ENCODE measurements at regions not wholly inside any gene's neighbourhood (a gene's known extent, or its start where the extent isn't known, plus 50 kb on each side); places are given as distances from the start of the nearest gene placed in this dataset.
A peak's percentile ranks its signal among the peaks of the same experiment; 100 is the strongest.

- no peak for ATAC-seq
- Mint-ChIP-seq H3K9me3 (ENCODE audit: low read depth) (peaks cover 8% of the 10 kb centered on the region), H3K27ac (peak overlapping the region; percentile 35), H3K27me3 (no peaks in the 10 kb centered on the region), H3K4me1 (peaks cover 13% of the 10 kb centered on the region), H3K4me3 (no peak overlapping the region), H3K36me3 (peaks cover 10% of the 10 kb centered on the region)
- CTCF ChIA-PET, result no interaction called here
- DNase-seq, result peak; percentile 19
Observed at GRCh38 chr6:14270142-14270893, 152.7 kb downstream of the CD83 start.

- Mint-ChIP-seq H3K27me3 (no peaks in the 10 kb centered on the region), H3K9me3 (ENCODE audit: low read depth) (peaks cover 8% of the 10 kb centered on the region), H3K4me1 (peaks cover 20% of the 10 kb centered on the region), H3K36me3 (peaks cover 10% of the 10 kb centered on the region), H3K27ac (peak overlapping the region; percentile 35), H3K4me3 (no peak overlapping the region)
- peak; percentile 80 for ATAC-seq
- peak; percentile 74 for DNase-seq
- CTCF ChIA-PET, result no interaction called here
Observed at GRCh38 chr6:14270925-14271788, 153.6 kb downstream of the CD83 start.

- Mint-ChIP-seq H3K9me3 (ENCODE audit: low read depth) (peaks cover 8% of the 10 kb centered on the region), H3K4me1 (peaks cover 29% of the 10 kb centered on the region), H3K36me3 (peaks cover 9% of the 10 kb centered on the region), H3K4me3 (no peak overlapping the region), H3K27me3 (no peaks in the 10 kb centered on the region), H3K27ac (no peak overlapping the region)
- CTCF ChIA-PET, result no interaction called here
- no peak for ATAC-seq
- DNase-seq, result peak; percentile 11
Observed at GRCh38 chr6:14271789-14272736, 154.5 kb downstream of the CD83 start.

- Mint-ChIP-seq H3K4me3 (no peak overlapping the region), H3K27me3 (no peaks in the 10 kb centered on the region), H3K9me3 (ENCODE audit: low read depth) (peaks cover 8% of the 10 kb centered on the region), H3K36me3 (peaks cover 8% of the 10 kb centered on the region), H3K27ac (no peak overlapping the region), H3K4me1 (peaks cover 36% of the 10 kb centered on the region)
- ATAC-seq, result no peak
- peak; percentile 22 for DNase-seq
- CTCF ChIA-PET, result no interaction called here
Observed at GRCh38 chr6:14272737-14273085, 155.1 kb downstream of the CD83 start.

GRCh38 chr6:14273191-14273590 lies 155.6 kb downstream of the CD83 start:
- no peak overlapping the region for H3K4me3 Mint-ChIP-seq
- H3K9me3 Mint-ChIP-seq (ENCODE audit: low read depth), result peaks cover 8% of the 10 kb centered on the region
- CTCF ChIA-PET, result no interaction called here
- H3K4me1 Mint-ChIP-seq, result peaks cover 38% of the 10 kb centered on the region
- ATAC-seq (no peak), DNase-seq (peak; percentile 11)
- H3K27me3 Mint-ChIP-seq, result no peaks in the 10 kb centered on the region
- peaks cover 8% of the 10 kb centered on the region for H3K36me3 Mint-ChIP-seq
- no peak overlapping the region for H3K27ac Mint-ChIP-seq

GRCh38 chr6:14274016-14274415 lies 156.4 kb downstream of the CD83 start:
- no peak overlapping the region for H3K27ac Mint-ChIP-seq
- DNase-seq, result peak; percentile 31
- peaks cover 38% of the 10 kb centered on the region for H3K4me1 Mint-ChIP-seq
- H3K4me3 Mint-ChIP-seq, result no peak overlapping the region
- H3K27me3 Mint-ChIP-seq, result no peaks in the 10 kb centered on the region
- H3K9me3 Mint-ChIP-seq (ENCODE audit: low read depth), result peaks cover 8% of the 10 kb centered on the region
- no peak for ATAC-seq
- CTCF ChIA-PET, result no interaction called here
- peaks cover 8% of the 10 kb centered on the region for H3K36me3 Mint-ChIP-seq

- no peak for ATAC-seq
- peaks cover 8% of the 10 kb centered on the region for H3K36me3 Mint-ChIP-seq
- CTCF ChIA-PET, result no interaction called here
- peaks cover 38% of the 10 kb centered on the region for H3K4me1 Mint-ChIP-seq
- peaks cover 8% of the 10 kb centered on the region for H3K9me3 Mint-ChIP-seq (ENCODE audit: low read depth)
- peak; percentile 35 for DNase-seq
- H3K27ac Mint-ChIP-seq, result no peak overlapping the region
- no peak overlapping the region for H3K4me3 Mint-ChIP-seq
- H3K27me3 Mint-ChIP-seq, result no peaks in the 10 kb centered on the region
Observed at GRCh38 chr6:14274546-14275492, 157.2 kb downstream of the CD83 start.

- Mint-ChIP-seq H3K9me3 (ENCODE audit: low read depth) (peaks cover 8% of the 10 kb centered on the region), H3K4me1 (peaks cover 37% of the 10 kb centered on the region), H3K4me3 (no peak overlapping the region), H3K27me3 (no peaks in the 10 kb centered on the region), H3K36me3 (peaks cover 8% of the 10 kb centered on the region), H3K27ac (no peak overlapping the region)
- ATAC-seq (no peak), DNase-seq (peak; percentile 36)
- CTCF ChIA-PET, result no interaction called here
Observed at GRCh38 chr6:14275493-14275851, 157.9 kb downstream of the CD83 start.

GRCh38 chr6:14276071-14276470 lies 158.5 kb downstream of the CD83 start:
- peaks cover 31% of the 10 kb centered on the region for H3K4me1 Mint-ChIP-seq
- H3K36me3 Mint-ChIP-seq, result peaks cover 8% of the 10 kb centered on the region
- peak overlapping the region; percentile 91 for H3K27ac Mint-ChIP-seq
- DNase-seq, result peak; percentile 29
- H3K4me3 Mint-ChIP-seq, result no peak overlapping the region
- CTCF ChIA-PET, result no interaction called here
- H3K9me3 Mint-ChIP-seq (ENCODE audit: low read depth), result peaks cover 8% of the 10 kb centered on the region
- no peak for ATAC-seq
- H3K27me3 Mint-ChIP-seq, result no peaks in the 10 kb centered on the region

- DNase-seq, result peak; percentile 48
- peak; percentile 94 for ATAC-seq
- peaks cover 8% of the 10 kb centered on the region for H3K36me3 Mint-ChIP-seq
- H3K4me1 Mint-ChIP-seq, result peaks cover 26% of the 10 kb centered on the region
- H3K4me3 Mint-ChIP-seq, result peak overlapping the region; percentile 29
- peaks cover 8% of the 10 kb centered on the region for H3K9me3 Mint-ChIP-seq (ENCODE audit: low read depth)
- CTCF ChIA-PET, result no interaction called here
- H3K27ac Mint-ChIP-seq, result peak overlapping the region; percentile 91
- no peaks in the 10 kb centered on the region for H3K27me3 Mint-ChIP-seq
Observed at GRCh38 chr6:14276667-14277404, 159.3 kb downstream of the CD83 start.

- Mint-ChIP-seq H3K4me1 (peaks cover 26% of the 10 kb centered on the region), H3K9me3 (ENCODE audit: low read depth) (peaks cover 4% of the 10 kb centered on the region), H3K27me3 (no peaks in the 10 kb centered on the region), H3K36me3 (peaks cover 3% of the 10 kb centered on the region), H3K27ac (peak overlapping the region; percentile 91), H3K4me3 (peak overlapping the region; percentile 29)
- DNase-seq (no peak), ATAC-seq (peak; percentile 50)
- CTCF ChIA-PET, result no interaction called here
Observed at GRCh38 chr6:14277405-14277930, 159.9 kb downstream of the CD83 start.

GRCh38 chr6:14278006-14278405 lies 160.4 kb downstream of the CD83 start:
- H3K4me1 Mint-ChIP-seq, result peaks cover 26% of the 10 kb centered on the region

More at GRCh38 chr6:14278006-14278405, 160.4 kb downstream of the CD83 start:
- peaks cover 1% of the 10 kb centered on the region for H3K36me3 Mint-ChIP-seq
- ATAC-seq, result no peak
- H3K27me3 Mint-ChIP-seq, result no peaks in the 10 kb centered on the region
- DNase-seq, result no peak
- no peak overlapping the region for H3K4me3 Mint-ChIP-seq
- CTCF ChIA-PET, result interaction anchor here (0.9 kb wide), 1 partner anchor 66 kb away, joined by 3 read pairs; no protein-coding TSS in a partner anchor
- peaks cover 2% of the 10 kb centered on the region for H3K9me3 Mint-ChIP-seq (ENCODE audit: low read depth)
- H3K27ac Mint-ChIP-seq, result no peak overlapping the region
